ENCODE measurements at regions not wholly inside any gene's neighbourhood (a gene's known extent, or its start where the extent isn't known, plus 50 kb on each side); places are given as distances from the start of the nearest gene placed in this dataset.

GRCh38 chr1:222171005-222171404, 376.9 kb downstream of the HHIPL2 start:
- DNase-seq (ENCODE audit: low read depth) = no peak

GRCh38 chr1:222168621-222169020, 379.3 kb downstream of the HHIPL2 start:
- DNase-seq (ENCODE audit: low read depth) = no peak

- DNase-seq (ENCODE audit: low read depth) = no peak
Measured at GRCh38 chr1:222167896-222168295, 380.0 kb downstream of the HHIPL2 start.

GRCh38 chr1:222167111-222167510, 380.8 kb downstream of the HHIPL2 start:
- DNase-seq (ENCODE audit: low read depth) = no peak

- no peak for DNase-seq (ENCODE audit: low read depth)
Measured at GRCh38 chr1:222165629-222166028, 382.3 kb downstream of the HHIPL2 start.

- no peak for DNase-seq (ENCODE audit: low read depth)
Measured at GRCh38 chr1:222163895-222164294, 384.0 kb downstream of the HHIPL2 start.

GRCh38 chr1:222161676-222162075, 386.2 kb downstream of the HHIPL2 start:
- DNase-seq (ENCODE audit: low read depth) = no peak

GRCh38 chr1:222157612-222158011, 390.3 kb downstream of the HHIPL2 start:
- DNase-seq (ENCODE audit: low read depth) = no peak

GRCh38 chr1:222140206-222140605, 398.3 kb upstream of the DUSP10 start:
- no peak for DNase-seq (ENCODE audit: low read depth)

- no peak for DNase-seq (ENCODE audit: low read depth)
Measured at GRCh38 chr1:222138095-222138494, 396.2 kb upstream of the DUSP10 start.

GRCh38 chr1:222136869-222137268, 395.0 kb upstream of the DUSP10 start:
- DNase-seq (ENCODE audit: low read depth) = no peak

GRCh38 chr1:222129041-222129440, 387.2 kb upstream of the DUSP10 start:
- no peak for DNase-seq (ENCODE audit: low read depth)

- DNase-seq (ENCODE audit: low read depth) = no peak
Measured at GRCh38 chr1:222127526-222128152, 385.8 kb upstream of the DUSP10 start.

- no peak for DNase-seq (ENCODE audit: low read depth)
Measured at GRCh38 chr1:222127096-222127495, 385.2 kb upstream of the DUSP10 start.

GRCh38 chr1:222126052-222126451, 384.2 kb upstream of the DUSP10 start:
- DNase-seq (ENCODE audit: low read depth) = no peak

GRCh38 chr1:222124602-222125001, 382.7 kb upstream of the DUSP10 start:
- no peak for DNase-seq (ENCODE audit: low read depth)

GRCh38 chr1:222123111-222123510, 381.2 kb upstream of the DUSP10 start:
- no peak for DNase-seq (ENCODE audit: low read depth)

- no peak for DNase-seq (ENCODE audit: low read depth)
Measured at GRCh38 chr1:222117809-222118208, 375.9 kb upstream of the DUSP10 start.

GRCh38 chr1:222114536-222115156, 372.8 kb upstream of the DUSP10 start:
- DNase-seq (ENCODE audit: low read depth) = no peak

- DNase-seq (ENCODE audit: low read depth) = no peak
Measured at GRCh38 chr1:222109836-222110235, 367.9 kb upstream of the DUSP10 start.

GRCh38 chr1:222107975-222108374, 366.1 kb upstream of the DUSP10 start:
- DNase-seq (ENCODE audit: low read depth) = no peak

GRCh38 chr1:222107267-222107666, 365.4 kb upstream of the DUSP10 start:
- no peak for DNase-seq (ENCODE audit: low read depth)

- DNase-seq (ENCODE audit: low read depth) = no peak
Measured at GRCh38 chr1:222106377-222106776, 364.5 kb upstream of the DUSP10 start.

- DNase-seq (ENCODE audit: low read depth) = no peak
Measured at GRCh38 chr1:222105861-222106260, 364.0 kb upstream of the DUSP10 start.

Data from stimulated activated CD4-positive, alpha-beta T cell treated with anti-CD3 and anti-CD28 coated beads, Interleukin-2, amount 100 ng/mL, for 4 hours (primary cell).